ENCODE measurements at regions not wholly inside any gene's neighbourhood (a gene's known extent, or its start where the extent isn't known, plus 50 kb on each side); places are given as distances from the start of the nearest gene placed in this dataset.
"Not testable (repeated sequence)": the region's sequence is repeated elsewhere in the genome, so short reads cannot be mapped to it uniquely, and the experiment has no call there.

GRCh38 chr9:40884902-40885490, 243.5 kb downstream of the FOXD4L6 start:
- not testable (repeated sequence) for DNase-seq

GRCh38 chr9:40884072-40884901, 244.2 kb downstream of the FOXD4L6 start:
- no peak for DNase-seq

DNA sequence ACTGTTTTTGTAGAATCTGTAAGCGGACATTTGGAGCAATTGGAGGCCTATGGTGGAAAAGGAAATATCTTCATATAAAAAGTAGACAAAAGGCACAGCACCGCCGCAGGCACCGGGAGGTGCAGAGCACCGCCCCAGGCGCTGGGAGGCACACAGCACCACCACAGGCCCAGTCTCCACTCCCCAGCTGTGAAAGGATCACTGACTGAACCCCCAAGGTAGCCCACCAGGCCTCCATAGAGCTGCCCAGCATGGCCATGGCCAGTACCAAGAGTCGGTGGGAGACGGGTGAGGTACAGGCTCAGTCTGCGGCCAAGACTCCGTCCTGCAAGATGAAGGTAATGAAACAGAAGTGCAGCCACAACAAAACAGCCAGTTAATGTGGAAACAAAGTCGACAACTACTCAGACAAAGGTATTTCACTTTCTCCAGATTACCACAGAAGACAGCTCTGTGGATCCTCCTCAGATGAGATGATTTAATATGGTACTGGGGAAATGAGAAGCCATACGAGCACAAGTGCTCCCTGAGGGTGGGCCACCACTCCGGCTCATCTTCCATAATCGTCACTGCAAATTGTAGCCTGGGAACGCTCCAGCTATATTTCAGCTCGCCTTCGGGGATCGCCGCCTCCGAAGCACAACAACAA, 244.9 kb downstream of the FOXD4L6 start:
- not testable (repeated sequence) for DNase-seq

DNA sequence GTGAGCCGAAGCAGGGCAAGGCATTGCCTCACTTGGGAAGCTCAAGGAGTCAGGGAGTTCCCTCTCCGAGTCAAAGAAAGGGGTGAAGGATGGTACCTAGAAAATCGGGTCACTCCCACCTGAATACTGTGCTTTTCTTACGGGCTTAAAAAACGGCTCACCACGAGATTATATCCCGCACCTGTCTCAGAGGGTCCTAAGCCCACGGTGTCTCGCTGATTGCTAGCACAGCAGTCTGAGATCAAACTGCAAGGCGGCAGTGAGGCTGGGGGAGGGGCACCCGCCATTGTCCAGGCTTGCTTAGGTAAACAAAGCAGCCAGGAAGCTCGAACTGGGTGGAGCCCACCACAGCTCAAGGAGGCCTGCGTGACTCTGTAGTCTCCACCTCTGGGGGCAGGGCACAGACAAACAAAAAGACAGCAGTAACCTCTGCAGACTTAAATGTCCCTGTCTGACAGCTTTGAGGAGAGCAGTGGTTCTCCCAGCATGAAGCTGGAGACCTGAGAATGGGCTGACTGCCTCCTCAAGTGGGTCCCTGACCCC, 254.7 kb downstream of the FOXD4L6 start:
- DNase-seq: not testable (repeated sequence)

- DNase-seq: not testable (repeated sequence)
Measured at GRCh38 chr9:40868437-40868836, 260.0 kb downstream of the FOXD4L6 start.
